HCT116 (cell line): ENCODE measurements at regions not wholly inside any gene's neighbourhood (a gene's known extent, or its start where the extent isn't known, plus 50 kb on each side); places are given as distances from the start of the nearest gene placed in this dataset.

Experiments used
- CEBPB ChIP-seq: IDR thresholded peaks from 2 replicates; pipeline ENCODE4 v1.6.1; 2012; ENCODE audit warnings: low read depth
- EZH2 ChIP-seq: fragments of 200-600 bp; sonication (generic); IDR thresholded peaks from 2 replicates; pipeline ENCODE4 v1.6.1; 2017; ENCODE audit warnings: antibody characterized with exemption, mixed run types
- EZH2phosphoT487 ChIP-seq: fragments of 200-600 bp; IDR thresholded peaks from 2 replicates; pipeline ENCODE4 v1.6.1; 2018; ENCODE audit warnings: antibody characterized with exemption, borderline replicate concordance
- POLR2A ChIP-seq: IDR thresholded peaks from 2 replicates; pipeline ENCODE4 v1.7.0; 2011; ENCODE audit warnings: borderline replicate concordance; ENCODE audit not compliant: insufficient read depth, insufficient read length; ENCODE audit errors: extremely low read depth
- POLR2AphosphoS5 ChIP-seq: IDR thresholded peaks from 2 replicates; pipeline ENCODE4 v1.6.1; 2011; ENCODE audit warnings: mild to moderate bottlenecking, low read depth, low read length, moderate library complexity
- RAD21 ChIP-seq: IDR thresholded peaks from 2 replicates; pipeline ENCODE4 v1.6.1; 2012; ENCODE audit warnings: low read depth, mild to moderate bottlenecking
- SIN3A ChIP-seq: IDR thresholded peaks from 2 replicates; pipeline ENCODE4 v1.6.1; 2012; ENCODE audit warnings: low read depth
- SP1 ChIP-seq: IDR thresholded peaks from 2 replicates; pipeline ENCODE4 v1.6.1; 2012; ENCODE audit warnings: low read depth
- SRF ChIP-seq: IDR thresholded peaks from 2 replicates; pipeline ENCODE4 v1.6.1; 2012; ENCODE audit warnings: low read depth
- TCF7L2 ChIP-seq: IDR thresholded peaks from 2 replicates; pipeline ENCODE4 v1.7.0; 2011; ENCODE audit warnings: borderline replicate concordance, inconsistent platforms; ENCODE audit not compliant: insufficient read depth, insufficient read length; ENCODE audit errors: extremely low read depth
- TF ChIP-seq, protein P1 (sequence below), 3 experiments: fragments of 200-600 bp in 1 of 3; sonication (generic) in 1 of 3; IDR thresholded peaks in 2 of 3; conservative IDR thresholded peaks in 1 of 3; 2 replicates each; pipeline ENCODE4 v1.5.1; 2012 to 2017; ENCODE audit warnings: low read depth in 2 of 3, low read length in 2 of 3, antibody characterized with exemption in 1 of 3, borderline replicate concordance in 1 of 3, control low read depth in 1 of 3, mild to moderate bottlenecking in 1 of 3, mixed read lengths in 1 of 3, mixed run types in 1 of 3, moderate library complexity in 1 of 3; ENCODE audit not compliant: insufficient read depth in 1 of 3
- TF ChIP-seq, protein P2 (sequence below): IDR thresholded peaks from 2 replicates; pipeline ENCODE4 v1.6.1; 2012
- TF ChIP-seq, protein P3 (sequence below): IDR thresholded peaks from 2 replicates; pipeline ENCODE4 v1.6.1; 2012; ENCODE audit warnings: low read depth
- TF ChIP-seq, protein P4 (sequence below): IDR thresholded peaks from 2 replicates; pipeline ENCODE4 v1.6.1; 2012

DNA sequence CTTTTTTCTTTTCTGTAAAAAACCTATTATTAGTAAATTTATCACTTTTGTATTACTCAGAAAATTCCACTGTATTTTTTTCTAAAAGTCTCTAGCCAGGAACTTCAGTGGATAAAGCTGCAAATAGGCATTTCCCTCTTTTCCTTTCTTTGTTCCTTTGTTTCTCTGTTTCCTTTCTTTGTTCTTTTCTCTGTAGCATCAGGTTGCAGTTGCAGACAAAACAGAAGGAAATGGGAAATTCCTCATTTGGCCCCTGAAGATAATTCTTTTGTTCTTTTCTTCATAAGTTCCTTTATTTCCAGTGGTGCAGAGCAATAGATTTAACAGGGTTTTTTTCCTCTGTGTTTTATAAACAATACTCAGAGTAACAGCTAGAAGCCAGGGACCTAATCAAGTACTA is 416.5 kb downstream of the TBL1XR1 start:
- TF ChIP-seq, protein P1, sequence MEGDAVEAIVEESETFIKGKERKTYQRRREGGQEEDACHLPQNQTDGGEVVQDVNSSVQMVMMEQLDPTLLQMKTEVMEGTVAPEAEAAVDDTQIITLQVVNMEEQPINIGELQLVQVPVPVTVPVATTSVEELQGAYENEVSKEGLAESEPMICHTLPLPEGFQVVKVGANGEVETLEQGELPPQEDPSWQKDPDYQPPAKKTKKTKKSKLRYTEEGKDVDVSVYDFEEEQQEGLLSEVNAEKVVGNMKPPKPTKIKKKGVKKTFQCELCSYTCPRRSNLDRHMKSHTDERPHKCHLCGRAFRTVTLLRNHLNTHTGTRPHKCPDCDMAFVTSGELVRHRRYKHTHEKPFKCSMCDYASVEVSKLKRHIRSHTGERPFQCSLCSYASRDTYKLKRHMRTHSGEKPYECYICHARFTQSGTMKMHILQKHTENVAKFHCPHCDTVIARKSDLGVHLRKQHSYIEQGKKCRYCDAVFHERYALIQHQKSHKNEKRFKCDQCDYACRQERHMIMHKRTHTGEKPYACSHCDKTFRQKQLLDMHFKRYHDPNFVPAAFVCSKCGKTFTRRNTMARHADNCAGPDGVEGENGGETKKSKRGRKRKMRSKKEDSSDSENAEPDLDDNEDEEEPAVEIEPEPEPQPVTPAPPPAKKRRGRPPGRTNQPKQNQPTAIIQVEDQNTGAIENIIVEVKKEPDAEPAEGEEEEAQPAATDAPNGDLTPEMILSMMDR (IDR thresholded peaks at IDR 0.05 in 2 of 3, conservative IDR thresholded peaks at IDR 0.05 in 1 of 3; ENCODE audit: borderline replicate concordance in 1 of 3, insufficient read depth in 1 of 3, low read depth in 2 of 3, low read length in 2 of 3): no peak
- TF ChIP-seq, protein P2, sequence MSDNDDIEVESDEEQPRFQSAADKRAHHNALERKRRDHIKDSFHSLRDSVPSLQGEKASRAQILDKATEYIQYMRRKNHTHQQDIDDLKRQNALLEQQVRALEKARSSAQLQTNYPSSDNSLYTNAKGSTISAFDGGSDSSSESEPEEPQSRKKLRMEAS: no peak
- TF ChIP-seq POLR2A (no peak), POLR2AphosphoS5 (no peak), EZH2 (no peak), RAD21 (no peak), SIN3A (no peak), CEBPB (no peak), TCF7L2 (no peak), SP1 (no peak), SRF (no peak), EZH2phosphoT487 (no peak)
- TF ChIP-seq, protein P3, sequence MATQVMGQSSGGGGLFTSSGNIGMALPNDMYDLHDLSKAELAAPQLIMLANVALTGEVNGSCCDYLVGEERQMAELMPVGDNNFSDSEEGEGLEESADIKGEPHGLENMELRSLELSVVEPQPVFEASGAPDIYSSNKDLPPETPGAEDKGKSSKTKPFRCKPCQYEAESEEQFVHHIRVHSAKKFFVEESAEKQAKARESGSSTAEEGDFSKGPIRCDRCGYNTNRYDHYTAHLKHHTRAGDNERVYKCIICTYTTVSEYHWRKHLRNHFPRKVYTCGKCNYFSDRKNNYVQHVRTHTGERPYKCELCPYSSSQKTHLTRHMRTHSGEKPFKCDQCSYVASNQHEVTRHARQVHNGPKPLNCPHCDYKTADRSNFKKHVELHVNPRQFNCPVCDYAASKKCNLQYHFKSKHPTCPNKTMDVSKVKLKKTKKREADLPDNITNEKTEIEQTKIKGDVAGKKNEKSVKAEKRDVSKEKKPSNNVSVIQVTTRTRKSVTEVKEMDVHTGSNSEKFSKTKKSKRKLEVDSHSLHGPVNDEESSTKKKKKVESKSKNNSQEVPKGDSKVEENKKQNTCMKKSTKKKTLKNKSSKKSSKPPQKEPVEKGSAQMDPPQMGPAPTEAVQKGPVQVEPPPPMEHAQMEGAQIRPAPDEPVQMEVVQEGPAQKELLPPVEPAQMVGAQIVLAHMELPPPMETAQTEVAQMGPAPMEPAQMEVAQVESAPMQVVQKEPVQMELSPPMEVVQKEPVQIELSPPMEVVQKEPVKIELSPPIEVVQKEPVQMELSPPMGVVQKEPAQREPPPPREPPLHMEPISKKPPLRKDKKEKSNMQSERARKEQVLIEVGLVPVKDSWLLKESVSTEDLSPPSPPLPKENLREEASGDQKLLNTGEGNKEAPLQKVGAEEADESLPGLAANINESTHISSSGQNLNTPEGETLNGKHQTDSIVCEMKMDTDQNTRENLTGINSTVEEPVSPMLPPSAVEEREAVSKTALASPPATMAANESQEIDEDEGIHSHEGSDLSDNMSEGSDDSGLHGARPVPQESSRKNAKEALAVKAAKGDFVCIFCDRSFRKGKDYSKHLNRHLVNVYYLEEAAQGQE: no peak
- TF ChIP-seq, protein P4, sequence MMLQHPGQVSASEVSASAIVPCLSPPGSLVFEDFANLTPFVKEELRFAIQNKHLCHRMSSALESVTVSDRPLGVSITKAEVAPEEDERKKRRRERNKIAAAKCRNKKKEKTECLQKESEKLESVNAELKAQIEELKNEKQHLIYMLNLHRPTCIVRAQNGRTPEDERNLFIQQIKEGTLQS: no peak
